Fibroblast of lung (primary cell): ENCODE measurements at regions not wholly inside any gene's neighbourhood (a gene's known extent, or its start where the extent isn't known, plus 50 kb on each side); places are given as distances from the start of the nearest gene placed in this dataset.

ENCODE experiments used
- DNase-seq, 2 donors: peaks; one replicate each; pipeline versions ENCODE4 v3.0.0 to v3.0.0-alpha.2; 2010; ENCODE audit warnings: low read depth in 2 of 2
- H2AFZ ChIP-seq: 2 replicates; pipeline ENCODE4 v1.5.1; 2012; ENCODE audit warnings: low read length, control low read depth, inconsistent platforms
- H3K27ac ChIP-seq: 2 replicates; pipeline ENCODE4 v1.5.1; 2011; ENCODE audit warnings: low read length, control low read depth; ENCODE audit not compliant: insufficient read depth
- H3K27me3 ChIP-seq: 2 replicates; pipeline ENCODE4 v1.5.1; 2011; ENCODE audit warnings: mild to moderate bottlenecking, low read length; ENCODE audit not compliant: control insufficient read depth, insufficient read depth
- H3K36me3 ChIP-seq: 2 replicates; pipeline ENCODE4 v1.5.1; 2011; ENCODE audit warnings: low read length; ENCODE audit not compliant: control insufficient read depth, insufficient read depth
- H3K4me1 ChIP-seq: 2 replicates; pipeline ENCODE4 v1.5.1; 2011; ENCODE audit warnings: low read length; ENCODE audit not compliant: control insufficient read depth, insufficient read depth; ENCODE audit errors: extremely low read depth
- H3K4me2 ChIP-seq: 2 replicates; pipeline ENCODE4 v1.5.1; 2011; ENCODE audit warnings: low read length, control low read depth; ENCODE audit not compliant: insufficient read depth; ENCODE audit errors: extremely low read depth
- H3K4me3 ChIP-seq, 4 experiments: fragments of 200-600 bp in 1 of 4; sonication (generic) in 1 of 4; replicated peaks in 1 of 4; 2 replicates each; pipeline ENCODE4 v1.5.1; 2011 to 2016; ENCODE audit warnings: low read length in 4 of 4, low read depth in 3 of 4, mild to moderate bottlenecking in 3 of 4, control low read depth in 2 of 4, inconsistent platforms in 1 of 4, mixed read lengths in 1 of 4; ENCODE audit not compliant: insufficient read depth in 1 of 4; ENCODE audit errors: control extremely low read depth in 1 of 4
- H3K79me2 ChIP-seq: 2 replicates; pipeline ENCODE4 v1.5.1; 2012; ENCODE audit warnings: mild to moderate bottlenecking, low read length, inconsistent platforms; ENCODE audit not compliant: control insufficient read depth, insufficient read depth
- H3K9ac ChIP-seq: 2 replicates; pipeline ENCODE4 v1.5.1; 2011; ENCODE audit warnings: mild to moderate bottlenecking, low read length, control low read depth; ENCODE audit not compliant: insufficient read depth
- H3K9me3 ChIP-seq: 2 replicates; pipeline ENCODE4 v1.5.1; 2012; ENCODE audit warnings: low read depth, low read length; ENCODE audit not compliant: control insufficient read depth, insufficient read depth
- H4K20me1 ChIP-seq: 2 replicates; pipeline ENCODE4 v1.5.1; 2011; ENCODE audit warnings: low read length; ENCODE audit not compliant: control insufficient read depth, insufficient read depth; ENCODE audit errors: extremely low read depth
- CTCF ChIP-seq, 2 donors: IDR thresholded peaks in 1 of 2; conservative IDR thresholded peaks in 1 of 2; 1 replicate in 1 of 2; 2 replicates in 1 of 2; pipeline ENCODE4 v1.5.1; 2011 to 2012; ENCODE audit warnings: low read length in 2 of 2, control low read depth in 1 of 2, inconsistent platforms in 1 of 2, low read depth in 1 of 2, mild to moderate bottlenecking in 1 of 2
- EZH2 ChIP-seq: IDR thresholded peaks from 2 replicates; pipeline ENCODE4 v1.5.1; 2012; ENCODE audit warnings: low read length, control low read depth, mild to moderate bottlenecking; ENCODE audit errors: missing control alignments

GRCh38 chr5:66345281-66345680, 201.2 kb downstream of the SREK1 start:
- Histone ChIP-seq H3K4me2 (no peak overlapping the region), H3K9ac (no peak overlapping the region), H3K4me1 (no peaks in the 10 kb centered on the region), H3K79me2 (no peaks in the 10 kb centered on the region), H3K4me3 (no peak overlapping the region), H4K20me1 (no peaks in the 10 kb centered on the region), H2AFZ (no peak overlapping the region), H3K27me3 (no peaks in the 10 kb centered on the region), H3K9me3 (no peaks in the 10 kb centered on the region), H3K36me3 (no peaks in the 10 kb centered on the region), H3K27ac (no peak overlapping the region)
- TF ChIP-seq CTCF (conservative IDR thresholded peaks at IDR 0.05 in 1 of 2, IDR thresholded peaks at IDR 0.05 in 1 of 2; ENCODE audit: low read depth in 1 of 2, low read length in 2 of 2) (no peak), EZH2 (no peak)
- no peak for DNase-seq

- Histone ChIP-seq H3K4me3 (no peak overlapping the region), H2AFZ (no peak overlapping the region), H3K9ac (no peak overlapping the region), H3K27me3 (no peaks in the 10 kb centered on the region), H3K4me1 (no peaks in the 10 kb centered on the region), H3K79me2 (no peaks in the 10 kb centered on the region), H3K4me2 (no peak overlapping the region), H4K20me1 (no peaks in the 10 kb centered on the region), H3K9me3 (no peaks in the 10 kb centered on the region), H3K27ac (no peak overlapping the region), H3K36me3 (no peaks in the 10 kb centered on the region)
- no peak for DNase-seq
- TF ChIP-seq CTCF (conservative IDR thresholded peaks at IDR 0.05 in 1 of 2, IDR thresholded peaks at IDR 0.05 in 1 of 2; ENCODE audit: low read depth in 1 of 2, low read length in 2 of 2) (no peak), EZH2 (no peak)
These were observed 202.8 kb downstream of the SREK1 start for GRCh38 chr5:66346869-66347268.

GRCh38 chr5:66348387-66349125, 204.5 kb downstream of the SREK1 start:
- Histone ChIP-seq H3K79me2 (no peaks in the 10 kb centered on the region), H3K9ac (no peak overlapping the region), H3K4me3 (no peak overlapping the region), H3K27ac (no peak overlapping the region), H3K9me3 (no peaks in the 10 kb centered on the region), H3K4me1 (no peaks in the 10 kb centered on the region), H3K4me2 (no peak overlapping the region), H3K36me3 (no peaks in the 10 kb centered on the region), H4K20me1 (no peaks in the 10 kb centered on the region), H3K27me3 (no peaks in the 10 kb centered on the region), H2AFZ (no peak overlapping the region)
- no peak for DNase-seq
- TF ChIP-seq CTCF (conservative IDR thresholded peaks at IDR 0.05 in 1 of 2, IDR thresholded peaks at IDR 0.05 in 1 of 2; ENCODE audit: low read depth in 1 of 2, low read length in 2 of 2): no peak
- TF ChIP-seq EZH2: no peak
